ENCODE measurements at regions not wholly inside any gene's neighbourhood (a gene's known extent, or its start where the extent isn't known, plus 50 kb on each side); places are given as distances from the start of the nearest gene placed in this dataset.

DNA sequence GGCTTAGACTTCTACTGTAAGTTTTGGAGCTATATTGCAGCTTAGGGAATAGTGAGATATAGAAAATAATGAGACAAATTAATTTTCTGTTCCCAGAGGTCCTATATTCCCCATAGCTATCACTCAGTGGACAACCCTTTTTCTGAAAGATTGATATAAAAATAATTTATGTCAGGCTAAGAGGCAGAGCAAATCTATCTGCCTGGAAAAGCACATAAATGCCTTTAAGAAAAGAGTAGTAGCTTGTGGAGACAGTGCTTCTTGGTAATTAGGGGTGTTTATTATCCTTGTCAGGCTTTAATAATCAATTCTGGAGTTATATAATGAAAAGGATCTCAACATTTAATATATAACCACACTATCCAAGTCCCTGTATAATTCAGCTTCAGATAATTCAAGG lies 1162.8 kb upstream of the PCDH20 start:
- TF ChIP-seq, protein P1, sequence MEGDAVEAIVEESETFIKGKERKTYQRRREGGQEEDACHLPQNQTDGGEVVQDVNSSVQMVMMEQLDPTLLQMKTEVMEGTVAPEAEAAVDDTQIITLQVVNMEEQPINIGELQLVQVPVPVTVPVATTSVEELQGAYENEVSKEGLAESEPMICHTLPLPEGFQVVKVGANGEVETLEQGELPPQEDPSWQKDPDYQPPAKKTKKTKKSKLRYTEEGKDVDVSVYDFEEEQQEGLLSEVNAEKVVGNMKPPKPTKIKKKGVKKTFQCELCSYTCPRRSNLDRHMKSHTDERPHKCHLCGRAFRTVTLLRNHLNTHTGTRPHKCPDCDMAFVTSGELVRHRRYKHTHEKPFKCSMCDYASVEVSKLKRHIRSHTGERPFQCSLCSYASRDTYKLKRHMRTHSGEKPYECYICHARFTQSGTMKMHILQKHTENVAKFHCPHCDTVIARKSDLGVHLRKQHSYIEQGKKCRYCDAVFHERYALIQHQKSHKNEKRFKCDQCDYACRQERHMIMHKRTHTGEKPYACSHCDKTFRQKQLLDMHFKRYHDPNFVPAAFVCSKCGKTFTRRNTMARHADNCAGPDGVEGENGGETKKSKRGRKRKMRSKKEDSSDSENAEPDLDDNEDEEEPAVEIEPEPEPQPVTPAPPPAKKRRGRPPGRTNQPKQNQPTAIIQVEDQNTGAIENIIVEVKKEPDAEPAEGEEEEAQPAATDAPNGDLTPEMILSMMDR (IDR thresholded peaks at IDR 0.05; ENCODE audit: low read depth, low read length) = no peak

DNA sequence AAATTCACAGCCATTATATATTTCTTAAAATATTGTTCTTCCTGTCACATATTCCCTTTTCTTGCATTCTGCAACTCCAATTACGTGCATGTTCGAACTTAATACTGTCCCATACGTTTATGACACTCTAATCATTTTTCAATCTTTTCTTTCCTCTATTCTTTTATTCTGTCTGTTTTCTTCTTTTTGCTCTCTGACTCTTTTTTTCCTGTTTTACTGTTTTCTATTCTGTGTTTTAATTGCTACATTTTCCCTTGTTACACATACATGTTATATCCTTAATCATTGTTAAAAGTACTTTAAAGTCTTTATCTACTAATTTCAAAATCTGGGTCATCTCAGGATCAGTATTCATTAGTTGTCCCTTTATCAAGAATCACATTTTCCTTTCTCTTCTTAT lies 1149.1 kb upstream of the PCDH20 start:
- TF ChIP-seq, protein P1 (IDR thresholded peaks at IDR 0.05; ENCODE audit: low read depth, low read length) = no peak
- no peak for DNase-seq (ENCODE audit: extremely low read depth, low read depth)

More for the DNA sequence above, 1162.8 kb upstream of the PCDH20 start:
- no peak for DNase-seq (ENCODE audit: extremely low read depth, low read depth)

DNA sequence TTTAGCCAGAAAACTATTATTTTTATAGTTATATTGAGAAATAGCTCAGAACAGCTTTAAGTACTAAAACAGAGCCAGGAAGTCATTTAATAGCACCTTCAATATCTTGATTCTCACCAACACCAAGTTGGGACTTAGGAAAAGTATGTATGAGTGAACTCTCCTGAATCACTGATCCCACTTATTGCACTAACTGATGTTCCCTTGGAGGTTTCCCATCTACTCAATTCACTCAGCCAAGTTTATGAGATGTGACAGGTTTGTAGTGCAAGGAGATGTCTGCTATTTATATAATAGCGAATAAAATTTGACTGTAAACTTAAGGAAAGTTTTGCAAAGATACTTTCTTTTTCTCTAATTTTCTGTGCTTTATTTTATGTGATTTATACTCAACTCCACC lies 1147.6 kb upstream of the PCDH20 start:
- no peak for DNase-seq (ENCODE audit: extremely low read depth, low read depth)
- TF ChIP-seq, protein P1 (IDR thresholded peaks at IDR 0.05; ENCODE audit: low read depth, low read length) = no peak

DNA sequence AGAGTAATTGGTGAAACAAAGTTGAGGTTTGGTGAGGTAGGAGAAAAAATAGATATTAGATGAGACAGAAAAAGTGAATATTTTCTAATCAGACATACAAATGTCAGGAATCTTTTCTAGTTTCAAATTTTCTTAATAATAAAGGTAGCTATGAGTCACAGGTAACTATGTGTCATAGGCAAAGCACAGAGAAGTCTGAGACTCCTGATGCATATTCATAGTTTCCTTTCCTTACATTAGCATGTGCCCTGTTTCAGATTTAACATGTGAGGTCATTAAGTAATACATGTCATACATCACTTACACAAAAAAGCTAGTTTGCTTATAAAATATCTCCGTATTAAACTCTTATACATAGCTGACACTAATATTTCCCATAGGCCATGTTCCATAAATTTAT lies 1141.3 kb upstream of the PCDH20 start:
- TF ChIP-seq, protein P1 (IDR thresholded peaks at IDR 0.05; ENCODE audit: low read depth, low read length) = no peak
- DNase-seq (ENCODE audit: extremely low read depth, low read depth) = no peak

DNA sequence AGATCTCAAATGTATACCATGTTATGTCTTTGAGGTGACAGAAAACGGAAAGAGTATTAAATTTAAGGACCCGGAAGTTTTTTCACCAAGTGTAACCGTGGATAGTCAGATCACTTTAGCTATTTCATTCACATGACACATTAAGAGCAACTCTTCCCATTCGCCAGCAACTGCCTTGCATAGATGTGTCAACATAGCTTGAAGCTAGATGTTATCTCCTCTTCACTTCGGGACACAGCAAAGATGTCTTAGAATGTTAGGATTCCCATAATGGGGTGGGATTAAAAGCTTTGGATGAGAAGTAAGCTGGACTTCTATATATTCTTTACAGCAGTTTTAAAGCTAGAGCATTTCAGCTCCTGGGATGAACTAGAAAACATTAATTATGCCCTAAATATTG lies 1135.9 kb upstream of the PCDH20 start:
- TF ChIP-seq, protein P1 (IDR thresholded peaks at IDR 0.05; ENCODE audit: low read depth, low read length) = no peak
- no peak for DNase-seq (ENCODE audit: extremely low read depth, low read depth)

DNA sequence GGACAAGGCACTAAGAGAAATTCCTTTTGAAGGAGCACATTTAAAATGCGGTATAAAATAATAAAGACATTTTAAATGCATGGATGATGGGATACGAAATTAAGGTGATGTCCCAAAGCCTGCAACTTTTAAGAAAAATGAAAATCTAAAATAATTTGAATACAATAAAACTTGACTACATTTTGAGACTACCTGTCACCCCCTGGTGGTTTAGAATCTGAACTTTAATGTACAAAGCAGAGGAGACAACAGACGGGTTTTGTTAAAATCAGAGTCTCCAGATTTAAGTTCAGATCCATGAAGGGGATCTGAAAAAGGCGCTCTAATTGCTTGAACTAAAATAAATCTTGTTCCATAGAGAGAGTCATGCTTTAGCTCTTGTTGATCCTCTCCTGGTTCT lies 1129.3 kb upstream of the PCDH20 start:
- TF ChIP-seq, protein P1 (IDR thresholded peaks at IDR 0.05; ENCODE audit: low read depth, low read length) = no peak
- DNase-seq (ENCODE audit: extremely low read depth, low read depth) = no peak

DNA sequence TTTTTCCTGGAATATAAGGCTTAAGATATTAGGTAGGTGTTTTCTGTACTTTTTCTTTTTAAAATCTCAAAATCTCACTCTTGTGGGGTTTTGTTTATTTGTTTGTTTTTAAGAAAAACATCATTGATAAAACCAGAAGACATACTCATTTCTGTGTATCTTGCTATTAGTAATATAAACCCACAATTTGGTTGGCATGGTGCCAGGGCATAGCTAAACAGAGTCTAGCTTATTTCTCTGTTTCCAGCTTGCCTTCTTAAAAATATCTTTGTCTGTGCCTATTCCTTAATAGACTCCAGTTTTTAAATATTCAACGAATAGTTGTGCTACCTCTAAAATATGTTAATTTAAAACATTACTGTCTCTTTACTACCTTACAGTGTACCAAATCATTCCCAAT lies 1121.9 kb upstream of the PCDH20 start:
- no peak for DNase-seq (ENCODE audit: extremely low read depth, low read depth)
- TF ChIP-seq, protein P1 (IDR thresholded peaks at IDR 0.05; ENCODE audit: low read depth, low read length) = no peak

Measured in AG09319 (cell line).